AG10803 (cell line): ENCODE measurements at regions not wholly inside any gene's neighbourhood (a gene's known extent, or its start where the extent isn't known, plus 50 kb on each side); places are given as distances from the start of the nearest gene placed in this dataset.

Source experiments
- DNase-seq: peaks from one replicate; pipeline ENCODE4 v3.0.0; 2010; ENCODE audit warnings: low read depth
- H3K4me3 ChIP-seq: 2 replicates; pipeline ENCODE4 v1.5.1; 2011; ENCODE audit warnings: mild to moderate bottlenecking, low read length, control low read depth
- TF ChIP-seq, protein P1 (sequence below): conservative IDR thresholded peaks from 2 replicates; pipeline ENCODE4 v1.5.1; 2011; ENCODE audit warnings: mild to moderate bottlenecking, low read length, control low read depth, inconsistent platforms

- no peak overlapping the region for H3K4me3 ChIP-seq
- TF ChIP-seq, protein P1, sequence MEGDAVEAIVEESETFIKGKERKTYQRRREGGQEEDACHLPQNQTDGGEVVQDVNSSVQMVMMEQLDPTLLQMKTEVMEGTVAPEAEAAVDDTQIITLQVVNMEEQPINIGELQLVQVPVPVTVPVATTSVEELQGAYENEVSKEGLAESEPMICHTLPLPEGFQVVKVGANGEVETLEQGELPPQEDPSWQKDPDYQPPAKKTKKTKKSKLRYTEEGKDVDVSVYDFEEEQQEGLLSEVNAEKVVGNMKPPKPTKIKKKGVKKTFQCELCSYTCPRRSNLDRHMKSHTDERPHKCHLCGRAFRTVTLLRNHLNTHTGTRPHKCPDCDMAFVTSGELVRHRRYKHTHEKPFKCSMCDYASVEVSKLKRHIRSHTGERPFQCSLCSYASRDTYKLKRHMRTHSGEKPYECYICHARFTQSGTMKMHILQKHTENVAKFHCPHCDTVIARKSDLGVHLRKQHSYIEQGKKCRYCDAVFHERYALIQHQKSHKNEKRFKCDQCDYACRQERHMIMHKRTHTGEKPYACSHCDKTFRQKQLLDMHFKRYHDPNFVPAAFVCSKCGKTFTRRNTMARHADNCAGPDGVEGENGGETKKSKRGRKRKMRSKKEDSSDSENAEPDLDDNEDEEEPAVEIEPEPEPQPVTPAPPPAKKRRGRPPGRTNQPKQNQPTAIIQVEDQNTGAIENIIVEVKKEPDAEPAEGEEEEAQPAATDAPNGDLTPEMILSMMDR, result no peak
- no peak for DNase-seq
Observed at GRCh38 chr5:174339130-174339529, 293.6 kb downstream of the NSG2 start.

GRCh38 chr5:174340226-174340625 is 294.7 kb downstream of the NSG2 start:
- DNase-seq, result peak; percentile 58
- TF ChIP-seq, protein P1, result no peak
- H3K4me3 ChIP-seq, result no peak overlapping the region

GRCh38 chr5:174342696-174343095 is 297.2 kb downstream of the NSG2 start:
- DNase-seq, result no peak
- H3K4me3 ChIP-seq, result no peak overlapping the region
- TF ChIP-seq, protein P1, result no peak

GRCh38 chr5:174343826-174344225 is 298.3 kb downstream of the NSG2 start:
- no peak for DNase-seq
- TF ChIP-seq, protein P1, result no peak
- no peak overlapping the region for H3K4me3 ChIP-seq

DNA sequence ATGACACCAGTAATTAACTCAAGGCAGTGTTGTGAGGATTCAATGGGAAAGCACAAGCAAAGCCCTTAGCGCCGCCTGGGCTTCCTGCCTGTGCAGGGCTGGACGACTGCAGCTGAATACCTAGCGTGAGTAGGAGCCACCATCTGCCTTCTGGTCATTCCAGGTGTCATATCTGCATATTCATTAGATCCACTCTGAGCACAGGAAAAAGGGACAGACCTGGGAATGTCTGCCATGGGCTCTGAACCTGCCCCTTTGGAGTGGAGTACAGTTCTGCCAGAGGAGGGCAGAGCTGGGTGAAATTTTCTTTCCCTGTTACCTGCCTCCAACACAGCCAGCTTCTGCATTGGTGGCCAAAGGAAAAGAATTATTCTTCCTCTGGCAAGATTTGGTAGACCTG is 298.8 kb downstream of the NSG2 start:
- no peak overlapping the region for H3K4me3 ChIP-seq
- no peak for DNase-seq
- TF ChIP-seq, protein P1, result no peak

DNA sequence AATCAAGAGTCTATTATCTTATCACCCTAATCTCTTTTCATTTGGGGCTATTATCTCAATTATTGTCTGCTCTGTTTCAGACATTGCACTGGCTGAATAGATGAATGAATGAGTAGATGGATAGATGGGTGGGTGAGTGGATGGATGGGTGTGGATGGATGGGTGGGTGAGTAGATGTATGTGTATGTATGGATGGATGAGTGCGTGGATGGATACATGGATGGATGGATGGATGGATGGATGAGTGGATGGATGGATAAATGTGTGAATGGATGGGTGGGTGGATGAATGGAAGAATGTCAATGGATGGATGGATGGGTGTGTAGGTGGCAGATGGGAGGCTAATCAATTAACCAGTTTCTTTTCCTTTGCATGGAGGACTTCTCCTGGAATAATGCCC is 301.7 kb downstream of the NSG2 start:
- TF ChIP-seq, protein P1, result no peak
- H3K4me3 ChIP-seq, result no peak overlapping the region
- no peak for DNase-seq

- H3K4me3 ChIP-seq, result no peak overlapping the region
- TF ChIP-seq, protein P1, result no peak
- no peak for DNase-seq
Observed at GRCh38 chr5:174348311-174348981, 302.9 kb downstream of the NSG2 start.
